ENCODE measurements at regions not wholly inside any gene's neighbourhood (a gene's known extent, or its start where the extent isn't known, plus 50 kb on each side); places are given as distances from the start of the nearest gene placed in this dataset.

DNA sequence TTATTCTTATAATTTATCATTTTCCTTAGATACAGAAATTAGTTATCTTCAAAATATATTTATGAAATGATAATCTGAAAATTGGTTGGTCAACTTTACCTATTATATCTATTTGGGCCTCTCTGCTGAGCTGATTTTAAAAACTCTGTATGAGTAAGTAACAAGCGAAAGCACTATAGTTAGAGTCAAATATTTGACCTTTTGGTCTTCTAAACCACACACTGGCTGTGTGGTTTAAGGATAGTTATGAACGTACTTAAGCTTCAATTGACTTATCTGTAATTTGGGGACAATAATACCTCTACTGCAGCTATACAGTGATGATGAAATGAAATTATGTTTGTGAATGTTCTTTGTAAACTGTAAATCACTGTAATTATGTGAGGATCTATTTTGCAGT is 763.9 kb upstream of the GRM7 start:
- no peak for TF ChIP-seq GATA3 (IDR thresholded peaks at IDR 0.05; ENCODE audit: low read depth, low read length)
- TF ChIP-seq GATA2 (IDR thresholded peaks at IDR 0.05; ENCODE audit: low read depth, low read length): no peak

GRCh38 chr3:6097556-6097955 is 763.4 kb upstream of the GRM7 start:
- no peak for TF ChIP-seq GATA3 (IDR thresholded peaks at IDR 0.05; ENCODE audit: low read depth, low read length)
- no peak for TF ChIP-seq GATA2 (IDR thresholded peaks at IDR 0.05; ENCODE audit: low read depth, low read length)

GRCh38 chr3:6098516-6099157 is 762.3 kb upstream of the GRM7 start:
- no peak for TF ChIP-seq GATA2 (IDR thresholded peaks at IDR 0.05; ENCODE audit: low read depth, low read length)
- no peak for TF ChIP-seq GATA3 (IDR thresholded peaks at IDR 0.05; ENCODE audit: low read depth, low read length)

- TF ChIP-seq GATA3 (IDR thresholded peaks at IDR 0.05; ENCODE audit: low read depth, low read length) (no peak), GATA2 (IDR thresholded peaks at IDR 0.05; ENCODE audit: low read depth, low read length) (no peak)
Observed at GRCh38 chr3:6099458-6100075, 761.3 kb upstream of the GRM7 start.

- no peak for TF ChIP-seq GATA3 (IDR thresholded peaks at IDR 0.05; ENCODE audit: low read depth, low read length)
- TF ChIP-seq GATA2 (IDR thresholded peaks at IDR 0.05; ENCODE audit: low read depth, low read length): no peak
Observed at GRCh38 chr3:6105187-6105586, 755.7 kb upstream of the GRM7 start.

DNA sequence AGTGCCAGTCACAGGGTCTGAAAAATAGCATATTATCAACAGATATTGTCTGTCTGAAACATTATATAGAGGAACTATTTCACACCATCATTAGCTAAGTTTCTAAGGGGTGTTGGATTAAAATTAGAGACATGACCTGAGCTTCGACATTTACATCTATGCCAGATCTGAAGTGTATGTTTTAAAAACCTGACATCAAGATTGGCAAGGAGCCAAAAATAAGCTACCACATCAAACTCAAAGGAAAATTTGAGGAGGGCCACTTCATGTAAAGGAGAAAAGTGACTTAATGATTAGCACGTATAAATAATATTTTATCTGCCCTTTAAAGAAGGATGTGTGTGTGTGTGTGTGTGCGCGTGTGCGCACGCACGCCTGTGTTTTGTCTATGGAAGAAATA is 752.0 kb upstream of the GRM7 start:
- TF ChIP-seq GATA2 (IDR thresholded peaks at IDR 0.05; ENCODE audit: low read depth, low read length) (no peak), GATA3 (IDR thresholded peaks at IDR 0.05; ENCODE audit: low read depth, low read length) (no peak)

GRCh38 chr3:6110451-6110850 is 750.5 kb upstream of the GRM7 start:
- no peak for TF ChIP-seq GATA3 (IDR thresholded peaks at IDR 0.05; ENCODE audit: low read depth, low read length)
- no peak for TF ChIP-seq GATA2 (IDR thresholded peaks at IDR 0.05; ENCODE audit: low read depth, low read length)

DNA sequence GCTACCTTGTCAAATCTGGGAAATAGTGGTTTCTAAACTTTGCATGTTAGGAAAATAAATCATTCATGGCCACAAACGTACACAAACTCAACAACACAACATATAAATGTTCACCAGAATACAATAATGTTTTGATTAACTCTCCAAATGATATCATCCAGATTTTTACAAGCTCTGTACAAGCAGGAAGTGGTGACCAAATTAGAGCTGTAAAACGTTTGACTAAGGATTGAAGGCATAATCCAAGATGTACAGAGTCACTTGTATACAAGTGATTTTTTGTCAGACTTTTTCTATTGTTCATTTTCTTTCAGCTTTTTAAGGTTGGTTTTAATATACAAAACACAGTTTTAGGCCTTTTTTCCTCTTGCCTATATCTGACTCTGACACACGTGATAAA is 748.4 kb upstream of the GRM7 start:
- no peak for TF ChIP-seq GATA3 (IDR thresholded peaks at IDR 0.05; ENCODE audit: low read depth, low read length)
- no peak for TF ChIP-seq GATA2 (IDR thresholded peaks at IDR 0.05; ENCODE audit: low read depth, low read length)

GRCh38 chr3:6113338-6113737 is 747.6 kb upstream of the GRM7 start:
- TF ChIP-seq GATA2 (IDR thresholded peaks at IDR 0.05; ENCODE audit: low read depth, low read length): no peak
- TF ChIP-seq GATA3 (IDR thresholded peaks at IDR 0.05; ENCODE audit: low read depth, low read length): no peak

- no peak for TF ChIP-seq GATA2 (IDR thresholded peaks at IDR 0.05; ENCODE audit: low read depth, low read length)
- TF ChIP-seq GATA3 (IDR thresholded peaks at IDR 0.05; ENCODE audit: low read depth, low read length): no peak
Observed at GRCh38 chr3:6119367-6119766, 741.5 kb upstream of the GRM7 start.

GRCh38 chr3:6120786-6121185 is 740.1 kb upstream of the GRM7 start:
- TF ChIP-seq GATA3 (IDR thresholded peaks at IDR 0.05; ENCODE audit: low read depth, low read length) (no peak), GATA2 (IDR thresholded peaks at IDR 0.05; ENCODE audit: low read depth, low read length) (no peak)

DNA sequence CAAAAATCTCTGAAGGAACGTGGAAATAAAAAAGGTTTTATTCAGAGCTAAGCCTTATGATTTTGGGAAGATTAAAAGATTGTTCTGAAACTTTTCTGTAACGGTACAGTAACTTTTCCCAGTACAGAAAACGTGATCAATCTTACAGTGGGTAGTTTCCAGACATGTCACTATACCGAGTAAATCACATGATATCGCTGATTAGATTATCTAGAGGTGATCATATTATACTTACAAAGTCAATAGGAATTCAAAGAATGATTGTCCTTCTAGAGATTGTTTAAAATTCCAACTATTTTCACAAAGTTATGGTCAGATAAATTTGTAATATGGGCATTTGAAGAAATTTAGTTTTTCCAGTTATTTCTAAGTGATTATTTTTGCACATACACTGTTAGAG is 736.0 kb upstream of the GRM7 start:
- TF ChIP-seq GATA3 (IDR thresholded peaks at IDR 0.05; ENCODE audit: low read depth, low read length) (no peak), GATA2 (IDR thresholded peaks at IDR 0.05; ENCODE audit: low read depth, low read length) (no peak)

- TF ChIP-seq GATA2 (IDR thresholded peaks at IDR 0.05; ENCODE audit: low read depth, low read length): no peak
Observed at GRCh38 chr3:6125520-6125919, 735.4 kb upstream of the GRM7 start.

DNA sequence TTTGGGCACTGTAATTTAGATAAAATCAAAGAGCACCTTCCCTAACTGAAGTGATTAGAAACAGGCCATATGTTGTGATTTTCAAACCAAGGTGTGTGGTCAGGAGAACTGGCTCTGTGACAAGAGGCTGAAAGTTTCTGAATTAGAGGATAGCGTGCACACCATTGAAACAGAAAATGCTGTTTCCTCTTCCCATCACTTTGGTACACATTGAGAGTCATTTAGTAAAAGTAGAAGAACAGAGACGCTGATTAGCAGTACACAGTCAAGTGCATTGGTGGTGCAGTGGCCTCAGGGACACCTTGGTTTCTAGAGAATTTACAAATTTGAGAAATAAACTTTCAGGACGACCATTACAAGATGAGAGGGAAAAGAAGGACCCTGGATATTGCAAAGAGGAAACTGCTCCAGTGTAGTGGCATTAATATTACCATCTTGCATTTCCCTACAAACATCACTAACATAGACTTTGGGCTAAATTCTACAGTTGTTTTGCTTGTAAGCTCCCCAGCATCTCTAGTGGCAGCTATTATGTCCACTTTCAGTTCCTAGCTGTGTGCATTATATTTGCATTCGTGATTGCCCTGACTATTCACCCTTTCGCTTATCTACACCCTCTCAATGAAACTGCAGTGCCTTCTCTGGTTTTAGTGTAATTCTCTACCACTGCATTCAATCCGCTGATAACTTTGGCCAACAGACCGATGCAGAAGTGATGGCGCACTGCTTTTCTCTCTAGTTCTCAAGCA is 728.1 kb upstream of the GRM7 start:
- TF ChIP-seq GATA3 (IDR thresholded peaks at IDR 0.05; ENCODE audit: low read depth, low read length) (no peak), GATA2 (IDR thresholded peaks at IDR 0.05; ENCODE audit: low read depth, low read length) (no peak)

- TF ChIP-seq GATA3 (IDR thresholded peaks at IDR 0.05; ENCODE audit: low read depth, low read length) (no peak), GATA2 (IDR thresholded peaks at IDR 0.05; ENCODE audit: low read depth, low read length) (no peak)
Observed at GRCh38 chr3:6142707-6143106, 718.2 kb upstream of the GRM7 start.
